Activated T-helper 9 cell treated with anti-CD3 and anti-CD28 coated beads, Interleukin-2, amount 50 U/mL, for 16 hours (primary cell): ENCODE measurements at regions not wholly inside any gene's neighbourhood (a gene's known extent, or its start where the extent isn't known, plus 50 kb on each side); places are given as distances from the start of the nearest gene placed in this dataset.
"Not testable (repeated sequence)": the region's sequence is repeated elsewhere in the genome, so short reads cannot be mapped to it uniquely, and the experiment has no call there.

Source experiments
- DNase-seq: peaks from one replicate; pipeline ENCODE4 v3.0.0-alpha.2; 2020; ENCODE audit warnings: low read depth

DNA sequence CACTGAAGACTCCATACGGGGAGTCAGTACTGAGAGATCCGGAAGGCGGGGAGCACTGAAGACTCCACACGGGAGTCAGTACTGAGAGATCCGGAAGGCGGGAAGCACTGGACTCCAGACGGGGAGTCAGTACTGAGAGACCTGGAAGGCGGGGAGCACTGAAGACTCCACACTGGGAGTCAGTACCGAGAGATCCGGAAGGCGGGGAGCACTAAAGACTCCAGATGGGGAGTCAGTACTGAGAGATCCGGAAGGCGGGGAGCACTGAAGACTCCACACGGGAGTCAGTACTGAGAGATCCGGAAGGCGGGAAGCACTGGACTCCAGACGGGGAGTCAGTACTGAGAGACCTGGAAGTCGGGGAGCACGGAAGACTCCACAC lies 77.2 kb downstream of the DLL1 start:
- DNase-seq, result not testable (repeated sequence)

DNA sequence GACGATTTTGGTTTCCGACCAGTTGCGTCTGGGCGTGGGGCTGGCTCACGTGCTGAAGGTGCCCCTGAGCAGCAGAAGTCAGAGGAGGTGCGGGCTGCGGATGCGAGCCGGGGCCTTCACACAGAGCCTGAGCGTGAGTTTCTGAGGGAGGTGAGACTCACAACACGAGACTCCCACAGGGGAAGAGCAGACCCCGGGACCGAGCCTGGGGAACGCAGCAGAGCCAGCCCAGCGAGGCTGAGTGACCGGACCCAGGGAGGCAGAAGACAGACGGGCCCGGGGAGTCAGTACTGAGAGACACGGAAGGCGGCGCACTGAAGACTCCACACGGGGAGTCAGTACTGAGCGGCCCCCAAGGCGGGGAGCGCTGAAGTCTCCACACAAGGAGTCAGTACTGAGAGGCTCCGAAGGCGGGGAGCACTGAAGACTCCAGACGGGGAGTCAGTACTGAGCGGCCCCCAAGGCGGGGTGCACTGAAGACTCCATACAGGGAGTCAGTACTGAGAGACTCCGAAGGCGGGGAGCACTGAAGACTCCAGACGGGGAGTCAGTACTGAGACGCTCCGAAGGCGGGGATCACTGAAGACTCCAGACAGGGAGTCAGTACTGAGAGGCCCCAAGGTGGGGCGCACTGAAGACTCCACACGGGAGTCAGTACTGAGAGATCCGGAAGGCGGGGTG lies 77.8 kb downstream of the DLL1 start:
- DNase-seq, result no peak

DNA sequence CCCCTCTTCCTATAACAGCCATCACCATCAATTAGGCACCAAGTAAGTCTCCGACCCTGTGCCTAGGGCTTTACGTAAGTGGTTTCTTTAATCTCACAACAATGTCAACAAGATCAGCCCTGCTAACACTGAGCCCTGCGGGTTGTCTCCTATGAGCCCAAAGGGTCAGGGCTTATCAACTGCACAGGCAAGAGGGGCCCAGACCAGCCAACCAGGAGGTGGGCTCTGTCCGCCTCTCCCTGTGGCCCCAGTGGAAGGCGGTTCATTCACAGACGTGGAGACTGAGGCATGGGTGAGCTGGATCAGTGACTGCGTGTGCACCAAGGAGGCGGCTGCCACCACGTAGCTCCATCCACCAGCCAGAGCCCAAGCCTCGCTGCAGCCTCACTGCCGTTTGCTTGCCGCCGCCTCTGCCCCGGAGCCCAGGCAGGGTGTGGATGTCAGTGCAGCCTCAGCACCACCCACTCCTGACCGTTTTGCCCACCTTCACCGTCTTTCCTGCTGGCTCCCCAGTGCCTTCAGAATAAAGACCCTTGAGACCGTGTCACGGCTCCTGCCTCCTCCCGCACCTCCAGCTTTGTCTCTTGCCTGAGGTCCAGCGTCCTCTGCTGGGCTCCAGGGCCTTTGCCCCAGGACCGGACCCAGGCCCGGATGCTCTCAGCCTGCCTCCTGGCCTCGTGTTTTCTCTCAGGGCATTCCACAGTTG lies 78.7 kb downstream of the DLL1 start:
- no peak for DNase-seq

DNA sequence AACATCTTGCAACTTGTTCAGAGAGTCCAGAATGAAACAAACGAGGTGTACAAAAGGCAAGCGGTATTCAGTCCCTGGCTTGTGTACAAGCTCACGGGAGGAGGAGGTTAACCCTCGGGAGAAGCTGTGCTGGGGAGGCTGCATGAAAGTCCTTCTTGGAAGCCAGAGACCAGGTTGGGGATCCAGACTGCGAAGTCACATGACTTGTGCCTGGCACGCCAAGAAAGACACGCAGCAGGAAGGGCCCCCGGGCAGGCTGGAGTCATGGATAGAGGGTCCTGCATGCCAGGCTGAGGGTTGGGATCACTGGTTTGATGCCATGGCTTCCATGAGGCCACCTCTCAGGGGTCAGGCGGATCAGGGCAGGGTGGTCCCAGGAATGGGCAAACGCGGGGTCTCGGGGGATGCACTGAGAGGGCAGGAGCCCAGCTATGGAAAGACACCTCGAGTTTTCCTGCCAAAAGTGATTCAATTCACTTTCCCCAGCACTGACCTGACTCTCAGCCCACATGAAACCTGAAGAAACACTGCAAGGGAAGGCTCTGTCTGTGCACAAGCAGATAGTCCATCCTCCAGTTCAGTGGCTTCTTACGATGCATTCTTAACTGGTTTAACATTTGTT lies 79.4 kb downstream of the DLL1 start:
- DNase-seq, result no peak

DNA sequence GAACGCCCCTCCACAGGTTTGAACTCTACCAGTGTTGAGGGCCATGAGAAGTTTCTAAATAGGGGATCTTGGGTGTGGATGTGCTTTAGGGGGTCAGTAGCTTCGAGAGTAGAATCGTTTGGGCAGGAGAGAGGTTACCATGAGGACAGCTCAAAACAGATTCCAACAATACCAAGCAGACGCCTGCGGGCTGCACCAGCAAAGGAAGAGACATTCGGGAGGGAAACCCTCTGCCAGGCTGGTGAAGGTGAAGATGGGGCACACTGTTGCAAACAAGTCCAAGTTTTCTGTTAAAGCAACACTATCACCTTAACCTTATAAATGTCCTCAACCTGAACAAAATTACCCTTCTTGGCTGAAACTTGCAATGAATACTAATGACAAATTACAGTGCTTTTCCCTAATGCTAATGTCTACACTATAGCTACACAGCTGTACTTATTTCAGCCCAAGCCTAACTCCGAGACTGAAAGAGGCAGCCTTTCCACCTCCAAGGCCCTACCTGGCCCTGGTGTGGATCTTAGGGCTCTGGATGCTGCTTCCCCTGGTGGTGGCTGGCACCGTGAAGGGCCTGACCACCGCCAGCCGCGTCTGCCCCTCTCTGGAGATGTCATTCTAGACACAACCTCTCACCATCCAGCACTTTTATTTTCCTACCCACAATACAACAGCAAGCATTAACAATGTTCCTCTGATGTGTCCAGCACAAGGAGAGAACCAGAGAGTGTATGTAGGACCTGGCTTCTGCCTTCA lies 80.1 kb downstream of the DLL1 start:
- DNase-seq, result no peak

- DNase-seq, result no peak
Measured at GRCh38 chr6:170210026-170210390, 80.9 kb downstream of the DLL1 start.

- DNase-seq, result no peak
Measured at GRCh38 chr6:170209354-170210025, 81.4 kb downstream of the DLL1 start.

DNA sequence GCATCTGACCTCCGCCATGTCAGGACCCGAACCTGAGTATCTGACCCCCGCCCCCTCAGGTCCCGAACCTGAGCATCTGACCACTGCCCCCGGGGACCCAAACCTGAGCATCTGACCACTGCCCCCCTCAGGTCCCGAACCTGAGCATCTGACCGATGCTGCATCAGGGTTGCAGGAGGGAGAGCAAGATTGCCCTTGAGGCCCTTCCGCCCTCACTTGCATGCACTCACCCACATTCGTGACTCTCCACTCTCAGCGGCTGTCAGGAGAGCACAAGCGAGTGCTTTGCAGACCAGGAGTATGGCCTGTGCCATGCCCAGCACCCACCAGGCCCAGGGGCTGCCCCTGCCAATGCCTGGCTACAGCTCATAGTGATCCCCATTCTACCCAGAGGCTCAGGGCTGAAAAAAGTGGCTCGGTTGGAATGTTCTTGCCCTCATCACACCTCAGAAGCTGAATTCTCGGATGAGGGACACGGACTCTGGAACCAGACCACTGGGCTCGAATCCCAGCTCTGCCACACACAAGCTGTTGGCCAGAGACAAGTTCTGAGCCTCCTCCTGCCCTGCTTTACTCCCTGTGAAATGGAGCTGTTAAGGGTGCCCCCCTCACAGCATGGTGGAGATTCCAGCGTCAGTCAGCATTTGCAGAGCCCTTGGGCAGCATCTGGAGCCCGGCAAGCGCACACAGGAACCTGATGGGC lies 82.1 kb downstream of the DLL1 start:
- DNase-seq, result no peak

- no peak for DNase-seq
Measured at GRCh38 chr6:170208182-170208601, 82.7 kb downstream of the DLL1 start.

DNA sequence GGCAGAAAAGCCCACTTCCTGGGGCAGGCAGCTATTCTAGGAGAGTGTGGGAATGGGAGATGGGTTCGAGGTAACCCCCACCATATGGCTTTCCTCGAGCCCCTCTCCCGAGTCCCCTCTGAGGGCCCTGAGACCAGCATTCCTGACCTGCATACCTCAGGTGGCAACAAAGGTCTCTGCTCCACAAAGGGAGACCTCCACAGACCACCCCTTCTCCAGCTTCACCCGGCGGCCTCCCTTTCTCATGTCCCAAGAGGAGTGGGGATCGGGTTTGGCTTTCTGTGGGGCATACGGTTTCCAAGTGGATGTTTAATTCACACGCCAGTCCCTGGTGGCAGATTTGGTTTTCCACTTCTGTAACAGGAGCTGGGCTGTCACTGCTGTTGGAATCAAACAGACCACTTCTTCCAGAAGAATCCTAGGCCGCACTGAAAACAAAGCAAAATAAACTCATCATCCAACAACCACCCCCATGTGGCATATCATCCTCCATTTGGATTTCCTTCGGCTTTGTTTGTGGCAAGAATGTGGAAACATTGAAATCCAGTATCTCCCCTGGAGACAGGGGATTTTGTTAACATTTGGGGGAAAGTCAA lies 83.2 kb downstream of the DLL1 start:
- no peak for DNase-seq

- no peak for DNase-seq
Measured at GRCh38 chr6:170206851-170207431, 83.9 kb downstream of the DLL1 start.

DNA sequence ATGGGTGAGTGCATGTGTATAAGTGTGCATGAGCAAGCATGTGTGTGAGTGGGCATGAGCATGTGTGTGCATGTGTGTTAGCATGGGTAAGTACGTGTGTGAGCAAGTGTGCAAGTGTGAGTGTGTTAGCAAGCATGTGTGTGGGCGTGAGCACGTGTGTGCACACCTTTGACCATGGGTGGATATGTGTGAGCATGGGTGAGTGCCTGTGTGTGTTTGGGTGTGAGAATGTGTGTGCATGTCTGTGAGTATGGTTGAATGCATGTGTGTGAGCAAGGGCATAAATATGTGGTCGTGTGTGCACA lies 84.6 kb downstream of the DLL1 start:
- no peak for DNase-seq

DNA sequence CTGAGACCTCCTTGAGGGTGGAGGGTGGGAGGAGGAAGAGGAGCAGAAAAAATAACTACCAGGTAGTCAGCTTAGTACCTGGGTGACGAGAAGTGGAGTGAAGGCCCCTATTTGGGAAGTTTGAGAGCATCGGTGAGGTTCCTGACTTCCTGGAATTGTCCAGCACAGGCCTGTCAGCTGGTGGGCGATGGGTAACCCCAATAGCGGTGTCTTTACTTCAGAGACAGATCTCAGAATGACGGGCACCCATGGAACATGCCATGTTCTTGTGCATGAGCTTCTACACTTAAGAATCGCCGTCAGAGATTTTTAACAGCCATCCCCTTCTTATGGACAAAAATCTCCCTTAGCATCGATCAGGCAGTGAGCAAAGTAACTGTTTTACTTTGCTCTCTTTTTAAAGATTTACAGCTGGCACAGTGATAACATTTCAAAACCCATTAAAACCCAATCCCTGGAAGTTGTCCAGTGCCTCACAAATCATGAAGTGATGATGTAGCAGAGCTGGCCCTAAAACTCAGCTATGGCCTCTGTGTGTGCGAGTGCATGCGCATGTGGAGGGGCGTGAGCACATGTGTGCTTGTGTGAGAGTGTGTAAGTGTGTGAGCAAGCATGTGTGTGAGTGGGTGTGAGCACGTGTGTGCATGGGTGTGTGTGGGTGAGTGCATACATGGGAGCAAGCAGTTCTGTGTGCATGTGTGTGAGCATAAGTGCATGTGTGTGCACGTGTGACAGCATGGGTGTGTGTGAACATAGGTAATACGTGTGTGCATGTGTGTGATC lies 85.2 kb downstream of the DLL1 start:
- no peak for DNase-seq

- DNase-seq, result no peak
Measured at GRCh38 chr6:170205126-170205525, 85.8 kb downstream of the DLL1 start.

GRCh38 chr6:170203212-170203611 lies 87.7 kb downstream of the DLL1 start:
- no peak for DNase-seq

GRCh38 chr6:170202416-170203135 lies 88.3 kb downstream of the DLL1 start:
- no peak for DNase-seq

GRCh38 chr6:170201361-170201760 lies 89.5 kb downstream of the DLL1 start:
- no peak for DNase-seq

GRCh38 chr6:170200458-170200891 lies 90.4 kb downstream of the DLL1 start:
- no peak for DNase-seq

GRCh38 chr6:170199716-170200115 lies 91.2 kb downstream of the DLL1 start:
- DNase-seq, result no peak
